ENCODE measurements at regions not wholly inside any gene's neighbourhood (a gene's known extent, or its start where the extent isn't known, plus 50 kb on each side); places are given as distances from the start of the nearest gene placed in this dataset.

GRCh38 chr5:165913059-165913458, 2378.4 kb upstream of the WWC1 start:
- TF ChIP-seq, protein P1, sequence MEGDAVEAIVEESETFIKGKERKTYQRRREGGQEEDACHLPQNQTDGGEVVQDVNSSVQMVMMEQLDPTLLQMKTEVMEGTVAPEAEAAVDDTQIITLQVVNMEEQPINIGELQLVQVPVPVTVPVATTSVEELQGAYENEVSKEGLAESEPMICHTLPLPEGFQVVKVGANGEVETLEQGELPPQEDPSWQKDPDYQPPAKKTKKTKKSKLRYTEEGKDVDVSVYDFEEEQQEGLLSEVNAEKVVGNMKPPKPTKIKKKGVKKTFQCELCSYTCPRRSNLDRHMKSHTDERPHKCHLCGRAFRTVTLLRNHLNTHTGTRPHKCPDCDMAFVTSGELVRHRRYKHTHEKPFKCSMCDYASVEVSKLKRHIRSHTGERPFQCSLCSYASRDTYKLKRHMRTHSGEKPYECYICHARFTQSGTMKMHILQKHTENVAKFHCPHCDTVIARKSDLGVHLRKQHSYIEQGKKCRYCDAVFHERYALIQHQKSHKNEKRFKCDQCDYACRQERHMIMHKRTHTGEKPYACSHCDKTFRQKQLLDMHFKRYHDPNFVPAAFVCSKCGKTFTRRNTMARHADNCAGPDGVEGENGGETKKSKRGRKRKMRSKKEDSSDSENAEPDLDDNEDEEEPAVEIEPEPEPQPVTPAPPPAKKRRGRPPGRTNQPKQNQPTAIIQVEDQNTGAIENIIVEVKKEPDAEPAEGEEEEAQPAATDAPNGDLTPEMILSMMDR (IDR thresholded peaks at IDR 0.05) = no peak
- no peak for TF ChIP-seq EZH2 (IDR thresholded peaks at IDR 0.05; ENCODE audit: borderline replicate concordance, insufficient read depth, low read depth, low read length, poor library complexity, severe bottlenecking)
